ENCODE measurements at regions not wholly inside any gene's neighbourhood (a gene's known extent, or its start where the extent isn't known, plus 50 kb on each side); places are given as distances from the start of the nearest gene placed in this dataset.

GRCh38 chr6:110528930-110529325 lies 52.5 kb upstream of the SLC22A16 start:
- Mint-ChIP-seq H3K27me3 (ENCODE audit: low read depth) (no peaks in the 10 kb centered on the region), H3K9me3 (no peaks in the 10 kb centered on the region), H3K36me3 (ENCODE audit: low read depth) (no peaks in the 10 kb centered on the region), H3K4me3 (no peak overlapping the region), H3K27ac (ENCODE audit: unreplicated experiment) (peak overlapping the region; percentile 85), H3K4me1 (peaks cover 13% of the 10 kb centered on the region)
- no peak for DNase-seq (ENCODE audit: low read depth, low spot score)
- TF ChIP-seq CTCF (conservative IDR thresholded peaks at IDR 0.05): no peak

- peak; percentile 95 for TF ChIP-seq CTCF (conservative IDR thresholded peaks at IDR 0.05)
- H3K36me3 Mint-ChIP-seq (ENCODE audit: low read depth): no peaks in the 10 kb centered on the region
- H3K4me3 Mint-ChIP-seq: no peak overlapping the region
- H3K27me3 Mint-ChIP-seq (ENCODE audit: low read depth): no peaks in the 10 kb centered on the region
- peaks cover 13% of the 10 kb centered on the region for H3K4me1 Mint-ChIP-seq
- H3K27ac Mint-ChIP-seq (ENCODE audit: unreplicated experiment): no peak overlapping the region
- H3K9me3 Mint-ChIP-seq: no peaks in the 10 kb centered on the region
- DNase-seq (ENCODE audit: low read depth, low spot score): peak; percentile 46
Measured at GRCh38 chr6:110528101-110528929, 51.9 kb upstream of the SLC22A16 start.

GRCh38 chr6:110527516-110527915 lies 51.1 kb upstream of the SLC22A16 start:
- DNase-seq (ENCODE audit: low read depth, low spot score): no peak

GRCh38 chr6:110526726-110527125 lies 50.3 kb upstream of the SLC22A16 start:
- Mint-ChIP-seq H3K27me3 (ENCODE audit: low read depth) (no peaks in the 10 kb centered on the region), H3K36me3 (ENCODE audit: low read depth) (no peaks in the 10 kb centered on the region), H3K4me3 (no peak overlapping the region), H3K27ac (ENCODE audit: unreplicated experiment) (no peak overlapping the region), H3K9me3 (no peaks in the 10 kb centered on the region), H3K4me1 (peaks cover 2% of the 10 kb centered on the region)
- no peak for DNase-seq (ENCODE audit: low read depth, low spot score)
- no peak for TF ChIP-seq CTCF (conservative IDR thresholded peaks at IDR 0.05)

More at GRCh38 chr6:110527516-110527915, 51.1 kb upstream of the SLC22A16 start:
- H3K27ac Mint-ChIP-seq (ENCODE audit: unreplicated experiment): no peak overlapping the region
- H3K4me3 Mint-ChIP-seq: no peak overlapping the region
- no peaks in the 10 kb centered on the region for H3K36me3 Mint-ChIP-seq (ENCODE audit: low read depth)
- H3K27me3 Mint-ChIP-seq (ENCODE audit: low read depth): no peaks in the 10 kb centered on the region
- H3K4me1 Mint-ChIP-seq: peaks cover 10% of the 10 kb centered on the region
- TF ChIP-seq CTCF (conservative IDR thresholded peaks at IDR 0.05): no peak
- no peaks in the 10 kb centered on the region for H3K9me3 Mint-ChIP-seq

All from neural crest cell (in vitro differentiated cells).